GM12878 (cell line): ENCODE measurements at regions not wholly inside any gene's neighbourhood (a gene's known extent, or its start where the extent isn't known, plus 50 kb on each side); places are given as distances from the start of the nearest gene placed in this dataset.

ENCODE experiments used
- ATF2 ChIP-seq: IDR thresholded peaks from 2 replicates; pipeline ENCODE4 v1.6.1; 2012; ENCODE audit warnings: low read length, inconsistent platforms
- BMI1 ChIP-seq: fragments of 450-650 bp; IDR thresholded peaks from 2 replicates; pipeline ENCODE4 v1.6.1; 2016; ENCODE audit warnings: mild to moderate bottlenecking, moderate library complexity, borderline replicate concordance
- CREM ChIP-seq: IDR thresholded peaks from 2 replicates; pipeline ENCODE4 v1.6.1; 2014; ENCODE audit warnings: antibody characterized with exemption, low read depth
- E2F4 ChIP-seq: IDR thresholded peaks from 2 replicates; pipeline ENCODE4 v1.6.1; 2012; ENCODE audit warnings: low read depth, low read length, improper control_type of control experiment
- EED ChIP-seq: sonication (generic); IDR thresholded peaks from 2 replicates; pipeline ENCODE4 v1.6.1; 2016; ENCODE audit warnings: antibody characterized with exemption, low read depth
- PKNOX1 ChIP-seq: fragments of 450-650 bp; IDR thresholded peaks from 2 replicates; pipeline ENCODE4 v1.6.1; 2016; ENCODE audit warnings: mild to moderate bottlenecking
- RELA ChIP-seq: fragments of 450-650 bp; IDR thresholded peaks from 2 replicates; pipeline ENCODE4 v1.8.0; 2014; ENCODE audit warnings: borderline replicate concordance; ENCODE audit not compliant: partially characterized antibody
- SRF ChIP-seq, 2 experiments: IDR thresholded peaks; 2 replicates each; pipeline ENCODE4 v1.6.1; 2011; ENCODE audit warnings: low read depth in 2 of 2, low read length in 2 of 2, mild to moderate bottlenecking in 1 of 2, moderate library complexity in 1 of 2
- WRNIP1 ChIP-seq: IDR thresholded peaks from 2 replicates; pipeline ENCODE4 v1.6.1; 2011; ENCODE audit warnings: low read depth, low read length, improper control_type of control experiment, borderline replicate concordance
- ZNF592 ChIP-seq: fragments of 450-650 bp; IDR thresholded peaks from 2 replicates; pipeline ENCODE4 v1.6.1; 2017; ENCODE audit warnings: mild to moderate bottlenecking, moderate library complexity
- TF ChIP-seq, protein P1 (sequence below): fragments of 150-350 bp; IDR thresholded peaks from 2 replicates; pipeline ENCODE4 v1.6.1; 2016; ENCODE audit warnings: low read depth, low read length
- TF ChIP-seq, protein P2 (sequence below): fragments of 450-650 bp; IDR thresholded peaks from 2 replicates; pipeline ENCODE4 v1.6.1; 2016; ENCODE audit warnings: mild to moderate bottlenecking, moderate library complexity, borderline replicate concordance

GRCh38 chr1:54488065-54488750, 59.8 kb upstream of the ACOT11 start (continued):
- TF ChIP-seq, protein P1, sequence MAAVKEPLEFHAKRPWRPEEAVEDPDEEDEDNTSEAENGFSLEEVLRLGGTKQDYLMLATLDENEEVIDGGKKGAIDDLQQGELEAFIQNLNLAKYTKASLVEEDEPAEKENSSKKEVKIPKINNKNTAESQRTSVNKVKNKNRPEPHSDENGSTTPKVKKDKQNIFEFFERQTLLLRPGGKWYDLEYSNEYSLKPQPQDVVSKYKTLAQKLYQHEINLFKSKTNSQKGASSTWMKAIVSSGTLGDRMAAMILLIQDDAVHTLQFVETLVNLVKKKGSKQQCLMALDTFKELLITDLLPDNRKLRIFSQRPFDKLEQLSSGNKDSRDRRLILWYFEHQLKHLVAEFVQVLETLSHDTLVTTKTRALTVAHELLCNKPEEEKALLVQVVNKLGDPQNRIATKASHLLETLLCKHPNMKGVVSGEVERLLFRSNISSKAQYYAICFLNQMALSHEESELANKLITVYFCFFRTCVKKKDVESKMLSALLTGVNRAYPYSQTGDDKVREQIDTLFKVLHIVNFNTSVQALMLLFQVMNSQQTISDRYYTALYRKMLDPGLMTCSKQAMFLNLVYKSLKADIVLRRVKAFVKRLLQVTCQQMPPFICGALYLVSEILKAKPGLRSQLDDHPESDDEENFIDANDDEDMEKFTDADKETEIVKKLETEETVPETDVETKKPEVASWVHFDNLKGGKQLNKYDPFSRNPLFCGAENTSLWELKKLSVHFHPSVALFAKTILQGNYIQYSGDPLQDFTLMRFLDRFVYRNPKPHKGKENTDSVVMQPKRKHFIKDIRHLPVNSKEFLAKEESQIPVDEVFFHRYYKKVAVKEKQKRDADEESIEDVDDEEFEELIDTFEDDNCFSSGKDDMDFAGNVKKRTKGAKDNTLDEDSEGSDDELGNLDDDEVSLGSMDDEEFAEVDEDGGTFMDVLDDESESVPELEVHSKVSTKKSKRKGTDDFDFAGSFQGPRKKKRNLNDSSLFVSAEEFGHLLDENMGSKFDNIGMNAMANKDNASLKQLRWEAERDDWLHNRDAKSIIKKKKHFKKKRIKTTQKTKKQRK = no peak
- TF ChIP-seq WRNIP1 = no peak
- no peak for TF ChIP-seq BMI1
- no peak for TF ChIP-seq RELA
- TF ChIP-seq EED = peak; percentile 15; the same call in 1 of the 2 replicates
- TF ChIP-seq SRF (IDR thresholded peaks at IDR 0.05; ENCODE audit: low read depth in 2 of 2, low read length in 2 of 2) = peak in 1 of 2 experiments; percentile 70; a peak in 1 of 4 replicates
- TF ChIP-seq ZNF592 = 0 out of 2 replicates have a peak, but pooled peaks have one; percentile 35
- TF ChIP-seq, protein P2, sequence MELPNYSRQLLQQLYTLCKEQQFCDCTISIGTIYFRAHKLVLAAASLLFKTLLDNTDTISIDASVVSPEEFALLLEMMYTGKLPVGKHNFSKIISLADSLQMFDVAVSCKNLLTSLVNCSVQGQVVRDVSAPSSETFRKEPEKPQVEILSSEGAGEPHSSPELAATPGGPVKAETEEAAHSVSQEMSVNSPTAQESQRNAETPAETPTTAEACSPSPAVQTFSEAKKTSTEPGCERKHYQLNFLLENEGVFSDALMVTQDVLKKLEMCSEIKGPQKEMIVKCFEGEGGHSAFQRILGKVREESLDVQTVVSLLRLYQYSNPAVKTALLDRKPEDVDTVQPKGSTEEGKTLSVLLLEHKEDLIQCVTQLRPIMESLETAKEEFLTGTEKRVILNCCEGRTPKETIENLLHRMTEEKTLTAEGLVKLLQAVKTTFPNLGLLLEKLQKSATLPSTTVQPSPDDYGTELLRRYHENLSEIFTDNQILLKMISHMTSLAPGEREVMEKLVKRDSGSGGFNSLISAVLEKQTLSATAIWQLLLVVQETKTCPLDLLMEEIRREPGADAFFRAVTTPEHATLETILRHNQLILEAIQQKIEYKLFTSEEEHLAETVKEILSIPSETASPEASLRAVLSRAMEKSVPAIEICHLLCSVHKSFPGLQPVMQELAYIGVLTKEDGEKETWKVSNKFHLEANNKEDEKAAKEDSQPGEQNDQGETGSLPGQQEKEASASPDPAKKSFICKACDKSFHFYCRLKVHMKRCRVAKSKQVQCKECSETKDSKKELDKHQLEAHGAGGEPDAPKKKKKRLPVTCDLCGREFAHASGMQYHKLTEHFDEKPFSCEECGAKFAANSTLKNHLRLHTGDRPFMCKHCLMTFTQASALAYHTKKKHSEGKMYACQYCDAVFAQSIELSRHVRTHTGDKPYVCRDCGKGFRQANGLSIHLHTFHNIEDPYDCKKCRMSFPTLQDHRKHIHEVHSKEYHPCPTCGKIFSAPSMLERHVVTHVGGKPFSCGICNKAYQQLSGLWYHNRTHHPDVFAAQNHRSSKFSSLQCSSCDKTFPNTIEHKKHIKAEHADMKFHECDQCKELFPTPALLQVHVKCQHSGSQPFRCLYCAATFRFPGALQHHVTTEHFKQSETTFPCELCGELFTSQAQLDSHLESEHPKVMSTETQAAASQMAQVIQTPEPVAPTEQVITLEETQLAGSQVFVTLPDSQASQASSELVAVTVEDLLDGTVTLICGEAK = no peak
- TF ChIP-seq E2F4 = no peak
- TF ChIP-seq CREM = 0 out of 2 replicates have a peak, but pooled peaks have one; percentile 21
- TF ChIP-seq ATF2 = no peak
- TF ChIP-seq PKNOX1 = no peak
